Stimulated activated naive CD8-positive, alpha-beta T cell treated with anti-CD3 and anti-CD28 coated beads, Interleukin-15, Interleukin-2, amounts not matched to agents 100 ng/mL and 50 ng/mL, for 24 hours (primary cell): ENCODE measurements at regions not wholly inside any gene's neighbourhood (a gene's known extent, or its start where the extent isn't known, plus 50 kb on each side); places are given as distances from the start of the nearest gene placed in this dataset.
A peak's percentile ranks its signal among the peaks of the same experiment; 100 is the strongest.

Experiments
- H3K27ac Mint-ChIP-seq: one replicate; pipeline ENCODE4 v1.8.0; 2021; ENCODE audit warnings: mild to moderate bottlenecking, mixed read lengths
- H3K27me3 Mint-ChIP-seq: one replicate; pipeline ENCODE4 v1.8.0; 2021; ENCODE audit warnings: mixed read lengths
- H3K36me3 Mint-ChIP-seq: one replicate; pipeline ENCODE4 v1.8.0; 2021; ENCODE audit warnings: low read depth, mixed read lengths
- H3K4me1 Mint-ChIP-seq: one replicate; pipeline ENCODE4 v1.8.0; 2021; ENCODE audit warnings: low read depth, mixed read lengths
- H3K4me3 Mint-ChIP-seq: one replicate; pipeline ENCODE4 v1.8.0; 2021; ENCODE audit warnings: mild to moderate bottlenecking, mixed read lengths
- H3K9me3 Mint-ChIP-seq: one replicate; pipeline ENCODE4 v1.8.0; 2021; ENCODE audit warnings: mixed read lengths

DNA sequence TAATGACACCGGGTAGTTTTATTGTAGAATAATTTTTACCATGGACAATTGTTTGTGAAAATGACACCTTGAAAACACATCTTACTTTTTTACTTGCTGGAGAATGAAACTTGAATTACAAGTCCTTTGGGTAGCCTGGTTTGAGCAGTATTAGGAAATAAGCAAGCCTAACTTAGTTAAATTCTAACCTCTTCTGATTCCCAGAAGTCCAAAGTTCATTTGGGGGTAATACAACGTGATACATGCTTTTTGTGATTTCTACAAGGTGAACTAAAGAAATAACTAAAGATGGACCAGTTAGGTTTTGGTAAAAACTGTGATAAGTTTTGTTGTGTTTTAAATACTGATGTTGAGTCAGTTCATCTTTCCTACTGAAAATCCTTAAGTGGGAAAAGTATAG lies 135.4 kb upstream of the DMRT1 start:
- Mint-ChIP-seq H3K27me3 (peaks cover 4% of the 10 kb centered on the region), H3K4me3 (peak overlapping the region; percentile 89)

GRCh38 chr9:706606-707459 lies 134.7 kb upstream of the DMRT1 start:
- Mint-ChIP-seq H3K4me3 (peak overlapping the region; percentile 89), H3K27ac (peak overlapping the region; percentile 97)

More for the DNA sequence above, 135.4 kb upstream of the DMRT1 start:
- no peaks in the 10 kb centered on the region for H3K9me3 Mint-ChIP-seq
- peak overlapping the region; percentile 97 for H3K27ac Mint-ChIP-seq
- peaks cover 22% of the 10 kb centered on the region for H3K4me1 Mint-ChIP-seq
- peaks cover 6% of the 10 kb centered on the region for H3K36me3 Mint-ChIP-seq

DNA sequence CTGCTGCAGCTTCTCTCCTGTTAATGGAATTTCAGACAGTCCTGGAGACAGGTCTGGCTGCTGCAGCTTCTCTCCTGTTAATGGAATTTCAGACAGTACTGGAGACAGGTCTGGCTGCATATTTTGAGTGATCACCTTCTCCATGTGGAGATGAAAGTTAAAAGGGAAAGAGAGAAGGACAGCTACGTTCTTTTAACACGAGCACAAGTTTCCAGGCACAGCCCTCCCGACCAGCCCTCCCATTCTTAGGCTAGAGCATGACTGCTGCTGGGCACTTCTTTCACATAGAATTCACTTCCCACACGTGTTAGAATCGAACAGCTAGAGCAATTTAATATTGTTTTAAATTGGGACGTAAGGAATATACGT lies 133.3 kb upstream of the DMRT1 start:
- Mint-ChIP-seq H3K27ac (no peak overlapping the region), H3K27me3 (peaks cover 4% of the 10 kb centered on the region), H3K9me3 (no peaks in the 10 kb centered on the region), H3K4me1 (peaks cover 22% of the 10 kb centered on the region), H3K4me3 (no peak overlapping the region), H3K36me3 (peaks cover 18% of the 10 kb centered on the region)

More at GRCh38 chr9:706606-707459, 134.7 kb upstream of the DMRT1 start:
- Mint-ChIP-seq H3K27me3 (peaks cover 4% of the 10 kb centered on the region), H3K36me3 (peaks cover 6% of the 10 kb centered on the region), H3K9me3 (no peaks in the 10 kb centered on the region), H3K4me1 (peaks cover 22% of the 10 kb centered on the region)

DNA sequence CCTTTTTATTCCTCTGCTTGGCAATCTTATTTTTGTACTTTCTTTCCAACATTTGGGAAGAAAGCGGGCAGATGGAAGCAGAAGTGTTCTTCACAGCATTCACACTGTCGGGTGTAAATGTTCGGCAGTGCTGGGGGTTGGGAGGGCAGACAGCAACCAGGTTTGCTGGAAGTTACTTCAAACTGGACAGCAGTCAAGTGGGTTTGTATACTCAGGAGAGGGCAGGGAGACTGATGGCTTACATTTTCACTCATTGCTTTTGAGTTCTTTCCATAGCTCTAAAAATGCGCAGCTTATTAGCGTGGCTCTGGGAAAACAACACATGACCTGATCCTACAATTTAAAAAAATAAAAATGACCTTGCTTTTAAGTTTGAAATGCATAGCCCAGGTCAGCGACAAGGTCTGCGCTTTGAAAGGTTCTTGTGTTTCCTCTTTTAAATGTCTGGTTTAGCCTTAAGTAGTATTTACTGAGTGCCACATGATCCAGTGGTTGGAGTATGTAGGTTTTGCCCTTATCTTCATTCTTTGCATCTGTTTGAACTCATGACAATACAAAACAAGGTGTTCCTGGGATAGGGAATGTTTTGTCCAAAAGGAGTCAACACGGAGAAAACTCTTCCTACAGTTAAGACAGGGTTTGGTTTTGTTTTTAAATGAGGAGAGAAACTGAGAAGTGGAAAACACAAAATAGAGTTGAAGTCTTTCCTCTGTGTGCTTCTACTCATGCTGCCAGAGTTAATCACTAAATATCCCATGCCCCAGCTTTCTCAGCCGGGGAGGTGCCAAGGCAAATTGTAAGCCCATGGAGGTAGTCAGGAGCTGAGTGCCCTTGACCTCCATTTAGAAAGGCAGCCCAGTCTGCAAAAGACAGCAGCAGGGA lies 132.7 kb upstream of the DMRT1 start:
- peak overlapping the region; percentile 5 for H3K4me3 Mint-ChIP-seq
- peaks cover 18% of the 10 kb centered on the region for H3K36me3 Mint-ChIP-seq

DNA sequence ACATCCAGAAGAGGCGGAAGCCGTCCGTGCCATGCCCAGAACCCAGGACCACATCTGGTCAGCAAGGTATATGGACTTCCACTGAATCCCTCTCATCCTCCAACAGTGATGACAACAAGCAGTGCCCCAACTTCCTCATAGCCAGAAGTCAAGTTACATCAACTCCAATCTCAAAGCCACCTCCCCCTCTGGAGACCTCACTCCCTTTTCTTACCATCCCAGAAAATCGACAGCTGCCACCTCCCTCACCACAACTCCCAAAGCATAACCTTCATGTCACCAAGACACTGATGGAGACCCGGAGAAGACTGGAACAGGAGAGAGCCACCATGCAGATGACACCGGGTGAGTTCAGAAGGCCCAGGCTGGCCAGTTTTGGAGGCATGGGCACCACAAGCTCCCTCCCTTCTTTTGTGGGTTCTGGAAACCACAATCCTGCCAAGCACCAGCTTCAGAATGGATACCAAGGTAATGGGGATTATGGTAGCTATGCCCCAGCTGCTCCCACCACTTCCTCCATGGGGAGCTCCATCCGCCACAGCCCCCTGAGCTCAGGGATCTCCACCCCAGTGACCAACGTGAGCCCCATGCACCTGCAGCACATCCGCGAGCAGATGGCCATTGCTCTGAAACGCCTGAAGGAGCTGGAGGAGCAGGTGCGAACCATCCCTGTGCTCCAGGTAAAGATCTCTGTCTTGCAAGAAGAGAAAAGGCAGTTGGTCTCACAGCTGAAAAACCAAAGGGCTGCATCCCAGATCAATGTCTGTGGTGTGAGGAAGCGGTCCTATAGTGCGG lies 130.3 kb upstream of the DMRT1 start:
- Mint-ChIP-seq H3K4me3 (no peak overlapping the region), H3K27ac (no peak overlapping the region), H3K27me3 (peaks cover 4% of the 10 kb centered on the region), H3K36me3 (peaks cover 18% of the 10 kb centered on the region), H3K4me1 (peaks cover 17% of the 10 kb centered on the region), H3K9me3 (no peaks in the 10 kb centered on the region)

More for the DNA sequence above, 132.7 kb upstream of the DMRT1 start:
- peaks cover 22% of the 10 kb centered on the region for H3K4me1 Mint-ChIP-seq
- H3K9me3 Mint-ChIP-seq = no peaks in the 10 kb centered on the region
- no peak overlapping the region for H3K27ac Mint-ChIP-seq
- peaks cover 4% of the 10 kb centered on the region for H3K27me3 Mint-ChIP-seq

GRCh38 chr9:711761-712553 lies 129.5 kb upstream of the DMRT1 start:
- Mint-ChIP-seq H3K4me3 (no peak overlapping the region), H3K4me1 (peaks cover 9% of the 10 kb centered on the region), H3K36me3 (peaks cover 18% of the 10 kb centered on the region), H3K9me3 (no peaks in the 10 kb centered on the region), H3K27me3 (no peaks in the 10 kb centered on the region), H3K27ac (no peak overlapping the region)

DNA sequence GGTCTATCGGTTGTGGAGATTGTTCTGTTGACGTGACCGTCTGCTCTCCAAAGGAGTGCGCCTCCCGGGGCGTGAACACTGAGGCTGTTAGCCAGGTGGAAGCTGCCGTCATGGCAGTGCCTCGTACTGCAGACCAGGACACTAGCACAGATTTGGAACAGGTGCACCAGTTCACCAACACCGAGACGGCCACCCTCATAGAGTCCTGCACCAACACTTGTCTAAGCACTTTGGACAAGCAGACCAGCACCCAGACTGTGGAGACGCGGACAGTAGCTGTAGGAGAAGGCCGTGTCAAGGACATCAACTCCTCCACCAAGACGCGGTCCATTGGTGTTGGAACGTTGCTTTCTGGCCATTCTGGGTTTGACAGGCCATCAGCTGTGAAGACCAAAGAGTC lies 128.9 kb upstream of the DMRT1 start:
- H3K4me1 Mint-ChIP-seq = peaks cover 9% of the 10 kb centered on the region
- H3K27ac Mint-ChIP-seq = no peak overlapping the region
- H3K36me3 Mint-ChIP-seq = peaks cover 18% of the 10 kb centered on the region
- no peaks in the 10 kb centered on the region for H3K27me3 Mint-ChIP-seq
- no peak overlapping the region for H3K4me3 Mint-ChIP-seq
- H3K9me3 Mint-ChIP-seq = no peaks in the 10 kb centered on the region

- no peaks in the 10 kb centered on the region for H3K27me3 Mint-ChIP-seq
- H3K9me3 Mint-ChIP-seq = no peaks in the 10 kb centered on the region
- no peak overlapping the region for H3K27ac Mint-ChIP-seq
- peaks cover 9% of the 10 kb centered on the region for H3K4me1 Mint-ChIP-seq
- peaks cover 18% of the 10 kb centered on the region for H3K36me3 Mint-ChIP-seq
- H3K4me3 Mint-ChIP-seq = no peak overlapping the region
Measured at GRCh38 chr9:713091-713490, 128.4 kb upstream of the DMRT1 start.

- H3K4me3 Mint-ChIP-seq = no peak overlapping the region
- no peaks in the 10 kb centered on the region for H3K27me3 Mint-ChIP-seq
- H3K36me3 Mint-ChIP-seq = peaks cover 18% of the 10 kb centered on the region
- no peaks in the 10 kb centered on the region for H3K9me3 Mint-ChIP-seq
- H3K27ac Mint-ChIP-seq = no peak overlapping the region
- H3K4me1 Mint-ChIP-seq = no peaks in the 10 kb centered on the region
Measured at GRCh38 chr9:714675-715074, 126.8 kb upstream of the DMRT1 start.

DNA sequence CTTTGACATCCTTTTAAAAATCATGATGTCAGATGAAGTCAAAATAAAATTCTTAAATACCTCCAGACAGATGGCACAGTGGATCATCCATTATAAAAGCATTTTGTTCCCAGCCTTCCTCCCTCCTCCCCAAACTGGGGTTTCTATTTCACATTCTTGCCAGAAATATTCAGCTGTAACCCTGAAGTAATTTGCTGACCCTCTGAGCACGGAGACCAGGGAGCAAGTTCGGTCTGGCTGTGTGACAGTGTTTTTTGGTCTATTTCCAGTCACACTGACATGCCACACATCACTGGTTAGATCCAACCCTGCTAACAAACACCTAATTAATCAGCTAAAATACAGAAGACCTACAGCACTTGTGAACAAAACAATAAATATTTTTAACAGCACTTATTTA lies 126.2 kb upstream of the DMRT1 start:
- H3K4me1 Mint-ChIP-seq = no peaks in the 10 kb centered on the region
- no peak overlapping the region for H3K4me3 Mint-ChIP-seq
- H3K27ac Mint-ChIP-seq = no peak overlapping the region
- no peaks in the 10 kb centered on the region for H3K9me3 Mint-ChIP-seq
- H3K27me3 Mint-ChIP-seq = no peaks in the 10 kb centered on the region
- peaks cover 18% of the 10 kb centered on the region for H3K36me3 Mint-ChIP-seq

- no peaks in the 10 kb centered on the region for H3K27me3 Mint-ChIP-seq
- no peaks in the 10 kb centered on the region for H3K4me1 Mint-ChIP-seq
- no peaks in the 10 kb centered on the region for H3K9me3 Mint-ChIP-seq
- no peak overlapping the region for H3K4me3 Mint-ChIP-seq
- no peak overlapping the region for H3K27ac Mint-ChIP-seq
- peaks cover 14% of the 10 kb centered on the region for H3K36me3 Mint-ChIP-seq
Measured at GRCh38 chr9:715743-716400, 125.6 kb upstream of the DMRT1 start.

DNA sequence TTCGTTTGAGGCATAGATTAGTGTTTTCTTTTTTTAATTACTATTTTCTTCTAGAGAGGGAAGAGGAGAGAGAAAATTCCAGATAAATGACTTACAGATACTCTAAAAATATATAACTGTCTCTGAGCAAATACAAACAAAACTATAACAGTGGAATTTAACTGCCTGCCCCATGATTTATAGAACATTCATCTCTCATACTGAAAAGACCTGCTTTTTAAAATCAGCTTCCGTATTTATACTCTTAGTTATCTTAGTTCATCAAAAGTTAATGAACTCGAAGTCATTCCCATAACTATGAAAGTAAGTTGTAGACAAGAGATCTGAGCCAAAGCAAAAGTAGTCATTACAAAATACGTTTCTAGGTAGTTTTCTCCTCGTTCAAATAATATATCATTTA lies 123.8 kb upstream of the DMRT1 start:
- peaks cover 3% of the 10 kb centered on the region for H3K36me3 Mint-ChIP-seq
- H3K27me3 Mint-ChIP-seq = no peaks in the 10 kb centered on the region
- no peaks in the 10 kb centered on the region for H3K4me1 Mint-ChIP-seq
- H3K4me3 Mint-ChIP-seq = no peak overlapping the region
- no peak overlapping the region for H3K27ac Mint-ChIP-seq
- H3K9me3 Mint-ChIP-seq = no peaks in the 10 kb centered on the region

GRCh38 chr9:720239-720881 lies 121.1 kb upstream of the DMRT1 start:
- Mint-ChIP-seq H3K4me1 (no peaks in the 10 kb centered on the region), H3K9me3 (no peaks in the 10 kb centered on the region), H3K4me3 (no peak overlapping the region), H3K27me3 (no peaks in the 10 kb centered on the region), H3K36me3 (no peaks in the 10 kb centered on the region), H3K27ac (no peak overlapping the region)
